ENCODE measurements at regions not wholly inside any gene's neighbourhood (a gene's known extent, or its start where the extent isn't known, plus 50 kb on each side); places are given as distances from the start of the nearest gene placed in this dataset.

DNA sequence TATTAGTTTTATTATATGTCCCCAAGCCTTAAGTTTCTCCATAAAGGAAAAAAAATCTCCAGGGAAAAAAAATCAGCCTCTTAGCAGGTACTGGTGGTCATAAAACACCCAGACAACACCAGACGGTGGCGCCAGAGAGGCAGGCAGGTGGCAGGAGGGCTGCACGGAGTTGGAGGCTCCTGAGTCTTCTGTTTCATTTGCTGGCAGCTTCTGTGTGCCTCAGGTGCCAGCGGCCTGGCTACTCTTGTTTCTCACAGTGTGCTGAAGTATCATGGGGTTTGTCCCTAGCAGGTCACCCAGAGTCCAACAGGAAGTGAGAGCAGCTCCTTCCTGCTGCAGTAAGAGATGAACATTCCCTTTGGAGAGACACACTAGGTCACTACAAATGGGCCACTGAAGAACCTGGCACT, 123.3 kb upstream of the GADD45A start:
- Mint-ChIP-seq H3K9me3 (ENCODE audit: low read depth, unreplicated experiment) (no peaks in the 10 kb centered on the region), H3K27ac (ENCODE audit: unreplicated experiment) (no peak overlapping the region), H3K4me3 (ENCODE audit: low read depth, unreplicated experiment) (no peak overlapping the region), H3K4me1 (ENCODE audit: low read depth, unreplicated experiment) (peaks cover 32% of the 10 kb centered on the region), H3K36me3 (ENCODE audit: insufficient read depth, unreplicated experiment) (no peaks in the 10 kb centered on the region), H3K27me3 (ENCODE audit: unreplicated experiment) (no peaks in the 10 kb centered on the region)
- TF ChIP-seq, protein P1, sequence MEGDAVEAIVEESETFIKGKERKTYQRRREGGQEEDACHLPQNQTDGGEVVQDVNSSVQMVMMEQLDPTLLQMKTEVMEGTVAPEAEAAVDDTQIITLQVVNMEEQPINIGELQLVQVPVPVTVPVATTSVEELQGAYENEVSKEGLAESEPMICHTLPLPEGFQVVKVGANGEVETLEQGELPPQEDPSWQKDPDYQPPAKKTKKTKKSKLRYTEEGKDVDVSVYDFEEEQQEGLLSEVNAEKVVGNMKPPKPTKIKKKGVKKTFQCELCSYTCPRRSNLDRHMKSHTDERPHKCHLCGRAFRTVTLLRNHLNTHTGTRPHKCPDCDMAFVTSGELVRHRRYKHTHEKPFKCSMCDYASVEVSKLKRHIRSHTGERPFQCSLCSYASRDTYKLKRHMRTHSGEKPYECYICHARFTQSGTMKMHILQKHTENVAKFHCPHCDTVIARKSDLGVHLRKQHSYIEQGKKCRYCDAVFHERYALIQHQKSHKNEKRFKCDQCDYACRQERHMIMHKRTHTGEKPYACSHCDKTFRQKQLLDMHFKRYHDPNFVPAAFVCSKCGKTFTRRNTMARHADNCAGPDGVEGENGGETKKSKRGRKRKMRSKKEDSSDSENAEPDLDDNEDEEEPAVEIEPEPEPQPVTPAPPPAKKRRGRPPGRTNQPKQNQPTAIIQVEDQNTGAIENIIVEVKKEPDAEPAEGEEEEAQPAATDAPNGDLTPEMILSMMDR (IDR thresholded peaks at IDR 0.05; ENCODE audit: unreplicated experiment): peak; percentile 80
- BruUV-seq (replicated peaks): no TSS peak
- peak; percentile 96 for DNase-seq
- CTCF ChIA-PET: interaction anchor here (0.6 to 2.4 kb wide), 8 partner anchors 9 to 252 kb away, joined by 3 to 36 read pairs (median 4); no protein-coding TSS in a partner anchor
- intact Hi-C loops (cut with micrococcal nuclease; ENCODE audit: unreplicated experiment): loop anchor here (1.0 kb wide), 2 partner anchors 125 to 199 kb away; no protein-coding TSS in a partner anchor

DNA sequence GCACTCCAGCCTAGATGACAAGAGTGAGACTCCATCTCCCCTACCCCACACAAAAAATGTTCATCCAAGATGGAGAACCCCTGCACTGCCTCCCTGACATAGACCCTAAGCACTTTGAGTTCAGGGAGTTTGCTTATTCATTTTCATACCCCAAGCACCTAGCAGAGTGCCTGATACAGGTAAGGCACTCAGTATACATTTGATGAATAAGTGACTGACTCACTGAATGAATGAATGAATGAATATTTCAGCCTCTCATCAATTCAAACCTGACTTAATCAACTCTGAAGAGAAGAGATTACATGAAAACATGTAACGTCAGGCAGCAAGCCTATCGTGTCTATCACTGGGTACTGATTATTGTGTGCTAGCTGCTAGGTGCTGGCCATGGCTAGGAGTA, 121.3 kb upstream of the GADD45A start:
- no peak for DNase-seq
- H3K9me3 Mint-ChIP-seq (ENCODE audit: low read depth, unreplicated experiment): no peaks in the 10 kb centered on the region
- TF ChIP-seq, protein P1 (IDR thresholded peaks at IDR 0.05; ENCODE audit: unreplicated experiment): no peak
- H3K27me3 Mint-ChIP-seq (ENCODE audit: unreplicated experiment): no peaks in the 10 kb centered on the region
- intact Hi-C loops (cut with micrococcal nuclease; ENCODE audit: unreplicated experiment): no loop called here
- no TSS peak for BruUV-seq (replicated peaks)
- no peak overlapping the region for H3K27ac Mint-ChIP-seq (ENCODE audit: unreplicated experiment)
- peaks cover 18% of the 10 kb centered on the region for H3K4me1 Mint-ChIP-seq (ENCODE audit: low read depth, unreplicated experiment)
- H3K36me3 Mint-ChIP-seq (ENCODE audit: insufficient read depth, unreplicated experiment): no peaks in the 10 kb centered on the region
- CTCF ChIA-PET: interaction anchor here (0.6 kb wide), 1 partner anchor 106 kb away, joined by 3 read pairs; no protein-coding TSS in a partner anchor
- H3K4me3 Mint-ChIP-seq (ENCODE audit: low read depth, unreplicated experiment): no peak overlapping the region

DNA sequence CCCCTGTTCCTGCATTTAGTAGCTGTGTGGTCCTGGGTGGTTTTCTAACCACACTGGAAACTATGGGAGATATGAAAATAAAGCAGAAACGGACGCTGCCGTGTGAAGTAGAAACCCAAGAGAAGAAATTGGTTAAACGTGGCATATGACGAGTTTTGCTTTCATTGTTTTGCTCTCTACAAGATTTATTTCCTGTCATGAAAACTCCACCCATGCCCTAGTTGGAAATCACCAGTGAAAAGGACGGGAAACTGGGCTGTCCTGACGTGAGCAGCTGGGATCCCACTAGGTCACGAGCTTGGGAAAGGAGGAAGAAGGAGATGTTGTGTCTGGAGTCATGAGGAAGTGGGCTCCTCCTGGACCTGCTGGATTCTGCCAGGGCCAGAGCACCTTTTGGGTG, 120.8 kb upstream of the GADD45A start:
- CTCF ChIA-PET: no interaction called here
- H3K4me1 Mint-ChIP-seq (ENCODE audit: low read depth, unreplicated experiment): peaks cover 13% of the 10 kb centered on the region
- no peak overlapping the region for H3K27ac Mint-ChIP-seq (ENCODE audit: unreplicated experiment)
- DNase-seq: no peak
- TF ChIP-seq, protein P1 (IDR thresholded peaks at IDR 0.05; ENCODE audit: unreplicated experiment): no peak
- BruUV-seq (replicated peaks): no TSS peak
- H3K36me3 Mint-ChIP-seq (ENCODE audit: insufficient read depth, unreplicated experiment): no peaks in the 10 kb centered on the region
- no peaks in the 10 kb centered on the region for H3K9me3 Mint-ChIP-seq (ENCODE audit: low read depth, unreplicated experiment)
- intact Hi-C loops (cut with micrococcal nuclease; ENCODE audit: unreplicated experiment): no loop called here
- H3K27me3 Mint-ChIP-seq (ENCODE audit: unreplicated experiment): no peaks in the 10 kb centered on the region
- H3K4me3 Mint-ChIP-seq (ENCODE audit: low read depth, unreplicated experiment): no peak overlapping the region

DNA sequence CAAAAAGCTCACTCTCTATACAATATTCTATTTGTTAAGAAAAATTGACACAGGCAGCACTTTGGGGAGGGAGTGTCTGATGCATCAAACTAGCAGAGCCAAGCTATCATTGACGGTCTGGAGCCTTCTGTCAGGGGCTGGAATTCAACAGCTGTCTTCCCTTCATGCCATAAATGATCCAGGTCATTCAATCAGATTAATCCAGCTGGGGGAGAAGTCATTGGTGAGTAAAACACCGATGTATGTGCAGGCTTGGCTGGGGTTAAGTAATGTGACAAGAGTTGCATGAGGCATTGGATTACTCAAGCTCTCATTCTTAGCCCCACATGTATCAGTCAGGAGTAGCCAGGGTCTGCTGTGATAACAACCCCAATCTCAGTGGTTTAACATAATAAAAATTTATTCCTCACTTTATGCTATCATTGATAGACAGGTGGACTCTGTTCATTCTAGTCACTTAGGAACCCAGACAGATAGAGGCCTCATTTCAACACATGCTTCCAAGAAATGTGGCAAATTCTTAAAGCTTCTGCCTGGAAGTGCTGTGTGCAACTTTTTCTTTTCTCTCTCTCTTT, 118.1 kb upstream of the GADD45A start:
- no TSS peak for BruUV-seq (replicated peaks)
- no peak for DNase-seq
- TF ChIP-seq, protein P1 (IDR thresholded peaks at IDR 0.05; ENCODE audit: unreplicated experiment): no peak
- Mint-ChIP-seq H3K9me3 (ENCODE audit: low read depth, unreplicated experiment) (peaks cover 2% of the 10 kb centered on the region), H3K27ac (ENCODE audit: unreplicated experiment) (no peak overlapping the region), H3K4me3 (ENCODE audit: low read depth, unreplicated experiment) (no peak overlapping the region), H3K27me3 (ENCODE audit: unreplicated experiment) (no peaks in the 10 kb centered on the region), H3K36me3 (ENCODE audit: insufficient read depth, unreplicated experiment) (no peaks in the 10 kb centered on the region), H3K4me1 (ENCODE audit: low read depth, unreplicated experiment) (peaks cover 24% of the 10 kb centered on the region)
- CTCF ChIA-PET: no interaction called here
- intact Hi-C loops (cut with micrococcal nuclease; ENCODE audit: unreplicated experiment): no loop called here
